K562 (cell line): ENCODE measurements at regions not wholly inside any gene's neighbourhood (a gene's known extent, or its start where the extent isn't known, plus 50 kb on each side); places are given as distances from the start of the nearest gene placed in this dataset.

Experiments
- CBX5 ChIP-seq: IDR thresholded peaks from 2 replicates; pipeline ENCODE4 v1.6.1; 2014; ENCODE audit warnings: low read depth, borderline replicate concordance
- CTCF ChIP-seq, 3 experiments: IDR thresholded peaks in 2 of 3; conservative IDR thresholded peaks in 1 of 3; 2 replicates each; pipeline ENCODE4 v1.5.1; 2011 to 2012; ENCODE audit warnings: low read length in 3 of 3, mild to moderate bottlenecking in 3 of 3, control low read depth in 2 of 3, improper control_type of control experiment in 1 of 3, inconsistent platforms in 1 of 3, low read depth in 1 of 3, mixed read lengths in 1 of 3, moderate library complexity in 1 of 3; ENCODE audit not compliant: insufficient read depth in 2 of 3
- EGR1 ChIP-seq: fragments of 450-650 bp; conservative IDR thresholded peaks from 2 replicates; pipeline ENCODE4 v1.6.1; 2017; ENCODE audit warnings: mild to moderate bottlenecking
- FOXM1 ChIP-seq, 2 experiments: fragments of 450-650 bp in 1 of 2; sonication (generic) in 1 of 2; formaldehyde crosslinking in 1 of 2; IDR thresholded peaks; 2 replicates each; pipeline versions ENCODE4 v1.6.1 to v1.9.0; 2017 to 2022; ENCODE audit warnings: low read depth in 2 of 2, mild to moderate bottlenecking in 2 of 2, missing genetic modification reagents in 1 of 2, moderate library complexity in 1 of 2
- GATAD2B ChIP-seq: fragments of 450-650 bp; IDR thresholded peaks from 2 replicates; pipeline ENCODE4 v1.6.1; 2017; ENCODE audit warnings: mild to moderate bottlenecking, borderline replicate concordance
- NUFIP1 ChIP-seq: fragments of 450-650 bp; IDR thresholded peaks from 2 replicates; pipeline ENCODE4 v1.6.1; 2018; ENCODE audit not compliant: partially characterized antibody
- POLR2AphosphoS5 ChIP-seq: IDR thresholded peaks from 2 replicates; pipeline ENCODE4 v1.6.1; 2011; ENCODE audit warnings: mild to moderate bottlenecking, low read depth, low read length, moderate library complexity; ENCODE audit not compliant: control insufficient read depth, insufficient read depth
- SIX5 ChIP-seq, 2 experiments: IDR thresholded peaks; 2 replicates each; pipeline ENCODE4 v1.6.1; 2011; ENCODE audit warnings: low read length in 2 of 2, borderline replicate concordance in 1 of 2, low read depth in 1 of 2, mild to moderate bottlenecking in 1 of 2, moderate library complexity in 1 of 2; ENCODE audit not compliant: insufficient read depth in 1 of 2
- ZNF586 ChIP-seq: fragments of 450-650 bp; formaldehyde crosslinking; conservative IDR thresholded peaks from 2 replicates; pipeline ENCODE4 v1.4.0; 2020; ENCODE audit warnings: mild to moderate bottlenecking, moderate library complexity

GRCh38 chr1:73775896-73776295, 422.1 kb downstream of the LRRIQ3 start:
- no peak for TF ChIP-seq SIX5 (IDR thresholded peaks at IDR 0.05; ENCODE audit: borderline replicate concordance in 1 of 2, insufficient read depth in 1 of 2, low read depth in 1 of 2, low read length in 2 of 2)
- no peak for TF ChIP-seq ZNF586 (CRISPR knock-in tag)
- TF ChIP-seq CBX5: no peak
- TF ChIP-seq POLR2AphosphoS5: no peak
- no peak for TF ChIP-seq EGR1
- no peak for TF ChIP-seq FOXM1 (IDR thresholded peaks at IDR 0.05; ENCODE audit: low read depth)
- TF ChIP-seq FOXM1 (CRISPR knock-in tag; IDR thresholded peaks at IDR 0.05; ENCODE audit: low read depth): no peak
- no peak for TF ChIP-seq CTCF (IDR thresholded peaks at IDR 0.05 in 2 of 3, conservative IDR thresholded peaks at IDR 0.05 in 1 of 3; ENCODE audit: insufficient read depth in 2 of 3, low read depth in 1 of 3, low read length in 3 of 3)
- no peak for TF ChIP-seq NUFIP1
- TF ChIP-seq GATAD2B: no peak
